ENCODE measurements at regions not wholly inside any gene's neighbourhood (a gene's known extent, or its start where the extent isn't known, plus 50 kb on each side); places are given as distances from the start of the nearest gene placed in this dataset.
A peak's percentile ranks its signal among the peaks of the same experiment; 100 is the strongest.

DNA sequence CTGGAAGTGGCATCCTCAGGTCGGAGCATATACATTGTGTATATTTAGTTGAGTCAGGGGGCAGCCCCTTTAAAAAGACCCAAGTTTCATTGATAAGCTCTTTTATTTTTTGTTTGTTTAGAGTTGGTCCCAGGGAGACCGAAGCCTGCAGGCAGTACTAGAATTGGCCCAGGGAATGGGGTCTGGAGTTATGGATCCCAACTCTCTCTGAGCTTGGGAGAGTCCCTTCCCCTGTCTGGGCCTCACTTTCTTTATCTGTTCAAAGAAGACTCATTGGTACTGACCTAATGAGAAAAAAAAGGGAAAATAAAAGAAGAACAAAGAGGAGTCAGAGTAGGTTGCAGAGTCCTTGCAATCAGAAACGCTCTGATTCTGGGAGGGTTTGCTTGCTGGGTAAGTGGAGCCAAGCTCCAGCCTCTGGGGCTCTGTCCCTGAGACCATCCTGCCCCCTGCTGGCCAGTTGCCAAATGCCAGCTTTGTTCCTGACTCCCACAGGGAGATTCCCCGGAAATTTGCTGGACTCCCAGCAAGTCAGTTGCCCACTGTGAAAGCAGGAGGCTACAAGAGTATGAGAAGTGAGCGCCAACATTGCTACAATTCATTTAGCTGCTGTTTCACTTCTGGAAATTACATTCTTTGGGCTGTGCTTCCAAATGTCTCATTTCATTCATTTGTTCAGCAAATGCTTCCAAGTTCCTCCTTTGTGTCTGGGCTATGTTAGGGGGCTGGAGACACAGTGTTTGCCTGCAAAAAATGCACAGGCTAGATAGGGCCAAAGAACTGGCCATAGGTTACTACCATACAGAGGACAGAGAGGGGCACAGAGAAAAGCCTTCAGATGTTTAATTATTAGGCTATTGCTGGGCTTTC lies 156.2 kb downstream of the MELK start:
- peak; percentile 16 to 58 (median 49) for DNase-seq

DNA sequence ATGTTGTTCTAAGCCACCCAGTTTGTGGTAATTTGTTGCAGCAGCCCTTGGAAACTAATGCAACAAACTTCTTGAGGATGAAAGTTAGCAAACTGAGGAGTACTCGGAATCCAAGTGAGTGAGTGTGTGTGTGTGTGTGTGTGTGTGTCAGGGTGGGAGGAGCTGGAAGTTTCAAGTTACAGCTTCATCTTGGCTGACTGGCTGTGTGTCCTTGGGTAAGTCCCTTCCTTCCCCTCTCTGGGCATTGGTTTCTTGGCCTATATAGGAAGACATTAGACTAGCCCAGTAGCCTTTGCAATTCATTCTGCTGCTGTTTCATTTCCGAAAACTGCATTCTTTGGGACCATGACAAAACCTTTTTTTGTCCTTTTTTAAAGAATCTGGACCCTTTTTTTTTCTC lies 157.2 kb downstream of the MELK start:
- DNase-seq, result no peak

DNA sequence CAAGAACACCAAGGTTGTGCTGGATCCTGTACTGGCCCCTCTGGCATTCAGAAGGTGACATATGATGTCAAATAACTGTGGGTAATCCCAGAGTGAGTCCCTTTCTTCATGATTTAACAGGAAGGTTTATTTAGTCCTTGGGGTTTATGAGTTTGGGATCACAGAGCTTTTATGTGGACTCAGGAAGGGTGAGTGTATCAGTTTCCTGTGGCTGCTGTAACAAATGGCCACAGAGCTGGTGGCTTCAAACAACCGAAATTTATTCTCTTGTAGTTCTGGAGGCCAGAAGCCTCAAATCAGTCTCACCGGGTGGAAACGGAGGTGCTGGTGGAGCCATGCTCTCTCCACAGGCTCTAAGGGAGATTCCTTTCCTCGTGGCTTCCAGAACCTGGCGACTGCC lies 157.7 kb downstream of the MELK start:
- no peak for DNase-seq

DNA sequence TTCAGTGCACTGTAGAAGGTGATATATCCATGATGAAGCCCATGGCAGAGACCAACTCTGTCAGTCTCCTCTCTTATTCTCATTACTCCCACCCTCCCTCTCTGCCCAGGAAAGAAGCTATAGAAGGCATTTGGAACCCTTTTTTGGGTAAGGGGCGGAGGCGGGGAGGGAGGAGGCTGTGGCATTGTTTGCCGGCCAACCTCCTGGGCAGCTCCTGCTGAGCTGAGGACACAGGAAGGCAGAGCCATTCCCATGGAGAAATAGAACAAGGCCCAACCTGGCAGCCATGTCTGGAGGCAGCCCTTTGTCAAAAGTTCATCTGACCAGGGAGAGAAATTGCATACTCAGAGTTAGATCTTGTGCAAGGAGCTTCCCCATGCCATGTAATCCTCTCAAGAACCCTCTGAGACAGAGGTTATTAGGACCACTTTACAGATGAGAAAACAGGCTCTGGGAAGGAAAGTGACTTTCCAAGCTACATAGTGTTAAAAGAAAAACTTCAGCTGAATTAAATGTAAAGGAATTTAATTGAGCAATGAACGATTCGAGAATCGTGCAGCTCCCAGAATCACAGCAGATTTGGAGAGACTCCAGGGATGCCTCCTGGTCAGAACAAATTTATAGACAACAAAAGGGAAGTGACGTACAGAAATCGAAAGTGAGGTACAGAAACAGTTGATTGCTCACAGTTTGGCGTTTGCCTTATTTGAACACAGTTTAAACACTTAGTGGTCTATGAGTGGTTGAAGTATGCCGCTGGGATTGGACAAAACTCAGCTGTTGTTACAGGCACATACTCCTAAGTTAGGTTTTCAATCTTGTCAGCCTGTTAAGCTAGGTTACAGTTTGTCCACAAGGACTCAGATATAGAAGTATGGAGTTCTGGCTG lies 158.6 kb downstream of the MELK start:
- DNase-seq, result peak in 1 of 5 experiments; percentile 22

DNA sequence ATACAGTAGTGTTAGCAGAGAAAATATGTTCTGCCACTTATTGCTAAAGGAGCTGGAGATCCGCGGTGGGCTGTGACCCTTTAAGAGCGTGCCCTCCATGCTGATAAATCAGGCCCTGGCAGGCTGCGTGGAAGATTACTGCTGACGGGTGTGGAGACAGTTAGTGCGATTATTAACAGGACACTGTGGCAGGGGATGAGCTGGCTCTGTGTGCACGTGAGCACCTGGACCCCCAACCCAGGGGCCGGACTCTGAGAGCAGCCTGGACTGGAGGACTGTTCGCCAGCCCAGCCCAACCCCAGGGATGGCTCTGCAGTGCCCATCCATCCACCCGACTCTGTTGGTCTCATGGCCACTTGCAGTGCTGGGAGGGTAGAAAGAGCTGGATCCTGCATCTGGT lies 162.0 kb downstream of the MELK start:
- no peak for DNase-seq

DNA sequence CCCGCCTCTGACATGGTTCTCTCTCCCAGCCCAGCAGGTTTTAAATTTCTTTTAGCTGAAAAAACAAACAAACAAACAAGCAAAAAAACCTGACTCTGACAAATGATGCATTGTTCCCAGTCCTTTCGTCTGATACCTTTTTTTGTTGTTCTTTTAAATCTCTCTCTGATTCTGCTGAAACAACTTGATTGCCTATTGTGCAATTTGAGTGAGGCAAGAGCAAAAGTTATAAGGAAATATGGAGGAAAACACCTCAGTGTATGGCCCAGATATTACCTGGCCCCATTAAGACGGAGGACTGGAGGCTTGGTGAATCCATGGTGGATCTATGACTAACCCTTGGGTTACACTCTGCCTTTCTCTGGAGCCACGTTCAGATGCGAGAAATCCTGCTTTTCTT lies 164.0 kb downstream of the MELK start:
- DNase-seq, result no peak

- no peak for DNase-seq
Measured at GRCh38 chr9:36738318-36738976, 165.8 kb downstream of the MELK start.

DNA sequence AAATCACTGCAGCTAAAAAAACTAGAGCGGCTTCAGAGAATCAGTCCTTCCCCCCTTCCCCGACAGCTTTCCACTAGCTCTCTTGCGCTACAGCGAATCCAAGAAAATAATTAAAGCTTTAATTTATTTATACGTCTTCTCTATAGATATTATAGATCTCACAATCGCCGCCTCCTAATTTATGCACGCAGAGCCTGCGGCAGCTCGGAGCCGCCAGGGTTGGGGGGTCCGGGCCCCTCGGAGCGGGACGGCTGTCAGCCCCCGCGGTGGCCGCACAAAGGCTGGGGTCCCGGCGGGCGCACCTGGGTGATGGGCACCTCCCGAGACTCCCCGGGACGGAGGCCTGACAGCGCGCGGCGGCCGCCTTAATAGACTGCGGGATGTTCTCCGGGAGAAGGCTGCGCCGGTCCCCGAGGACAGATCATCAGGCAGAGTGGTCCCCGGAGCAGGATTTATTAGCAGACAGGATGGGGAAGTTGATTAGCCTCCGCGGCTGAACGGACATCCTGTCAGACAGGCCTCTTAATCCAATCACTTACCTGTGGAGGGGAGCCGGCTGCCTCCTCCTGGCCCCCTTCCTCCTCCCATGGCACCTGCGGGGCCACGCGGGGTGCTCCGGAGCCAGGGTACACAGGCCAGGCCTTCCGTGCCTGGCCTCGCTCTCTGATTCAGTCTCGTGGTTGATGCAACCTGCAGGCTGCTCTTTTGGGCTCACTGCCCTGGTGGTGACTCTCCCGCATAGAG lies 166.8 kb downstream of the MELK start:
- DNase-seq, result no peak

DNA sequence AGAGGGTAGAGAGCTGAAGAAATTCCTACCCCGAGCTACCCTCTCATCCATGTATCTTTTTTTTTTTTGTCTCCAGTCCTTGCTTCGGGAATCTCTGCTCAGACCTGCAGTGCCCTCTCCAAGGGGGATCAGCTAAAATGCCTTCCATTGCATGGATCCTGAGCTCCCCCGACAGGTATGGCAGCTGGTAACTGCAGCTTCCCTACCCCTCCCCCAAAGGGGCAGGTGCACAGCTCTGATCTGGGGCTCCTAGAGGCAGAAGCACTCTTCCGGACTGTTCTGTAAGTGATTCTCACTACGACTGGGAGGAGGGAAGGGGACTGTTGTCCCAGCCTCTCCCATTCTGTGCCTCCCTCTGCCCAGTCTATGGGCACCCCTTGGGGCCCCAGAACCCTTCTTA lies 169.6 kb downstream of the MELK start:
- DNase-seq, result no peak

- no peak for DNase-seq
Measured at GRCh38 chr9:36744678-36745077, 172.0 kb downstream of the MELK start.

DNA sequence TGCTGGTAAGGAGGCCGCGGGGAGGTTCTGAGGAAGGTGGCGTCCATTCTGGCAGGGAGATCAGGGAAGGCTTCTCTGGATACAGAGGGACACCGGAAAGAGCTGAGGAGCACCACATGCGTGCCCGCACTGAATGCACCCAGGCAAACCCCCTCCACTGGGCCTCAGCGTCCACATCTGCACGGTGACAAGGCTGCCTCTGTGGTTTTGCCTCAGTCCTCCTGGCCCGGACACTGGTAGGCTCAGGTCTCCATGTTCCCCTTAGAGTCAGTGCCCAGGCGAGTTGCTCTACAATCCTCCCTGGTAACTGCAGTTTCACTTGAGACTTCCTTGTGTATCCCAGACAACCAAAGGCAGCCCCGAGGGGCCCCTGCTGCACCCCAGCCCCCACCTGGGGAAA lies 173.3 kb downstream of the MELK start:
- no peak for DNase-seq

DNA sequence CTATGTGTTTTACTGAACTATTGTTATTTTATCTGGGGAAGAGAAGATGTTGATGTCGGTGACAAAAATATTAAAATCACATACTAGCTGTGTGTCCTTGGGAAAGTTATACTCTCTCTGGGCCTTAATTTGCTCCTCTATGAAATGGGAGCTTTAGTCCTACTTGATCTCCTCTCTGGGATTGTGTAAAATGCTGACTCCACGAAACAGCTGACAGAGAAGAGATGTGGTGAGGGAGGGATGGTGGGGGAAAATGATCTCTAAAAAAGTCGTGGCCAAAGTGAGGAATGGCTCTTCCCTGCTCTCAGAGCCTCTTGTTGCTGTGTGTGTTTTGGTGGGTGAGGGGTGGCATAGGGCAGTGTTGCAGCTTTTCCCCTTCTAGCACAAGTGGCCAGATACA lies 173.7 kb downstream of the MELK start:
- no peak for DNase-seq

- DNase-seq, result peak in 1 of 5 experiments; percentile 35
Measured at GRCh38 chr9:36748322-36748899, 175.7 kb downstream of the MELK start.

GRCh38 chr9:36749461-36749860 lies 176.8 kb downstream of the MELK start:
- no peak for DNase-seq

- DNase-seq, result no peak
Measured at GRCh38 chr9:36750630-36751029, 177.9 kb downstream of the MELK start.

DNA sequence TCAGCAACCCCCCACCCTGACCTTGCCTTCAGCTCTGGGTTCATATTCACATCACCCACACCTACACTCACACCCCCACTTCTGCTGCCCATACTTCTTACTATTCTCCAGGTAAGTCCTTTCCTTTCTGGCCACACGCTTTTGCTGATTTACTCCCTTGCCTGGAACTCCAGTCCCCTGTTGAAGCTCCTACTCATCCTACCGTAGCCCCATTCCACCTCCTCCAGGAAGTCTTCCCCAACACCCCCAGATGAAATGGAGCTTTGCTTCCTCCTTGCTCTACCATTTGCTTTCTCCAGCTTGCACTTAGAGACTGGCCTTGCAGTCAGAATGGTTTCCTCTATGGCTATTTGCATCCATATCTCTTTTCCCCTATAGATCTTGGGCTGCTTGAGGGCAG lies 182.3 kb downstream of the MELK start:
- no peak for DNase-seq

DNA sequence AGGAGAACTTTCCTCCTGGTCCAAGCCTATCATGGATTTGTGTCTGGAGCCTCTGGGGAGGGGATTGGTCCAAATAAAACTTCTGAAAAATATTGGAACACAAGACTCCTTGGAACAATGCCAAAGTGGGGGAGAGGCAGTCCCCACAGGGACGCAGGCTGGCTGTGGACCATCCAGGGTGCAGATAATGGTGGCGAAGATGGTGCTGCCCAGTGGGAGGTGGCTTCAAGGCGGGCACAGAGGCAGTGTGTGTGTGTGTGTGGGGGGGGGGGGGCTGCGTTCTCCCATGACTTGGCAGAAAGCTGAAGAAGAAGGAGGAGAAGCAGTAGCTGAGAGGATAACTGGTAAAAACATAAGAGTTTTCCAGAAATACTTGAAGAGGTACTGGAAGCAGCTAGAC lies 186.4 kb downstream of the MELK start:
- no peak for DNase-seq

DNA sequence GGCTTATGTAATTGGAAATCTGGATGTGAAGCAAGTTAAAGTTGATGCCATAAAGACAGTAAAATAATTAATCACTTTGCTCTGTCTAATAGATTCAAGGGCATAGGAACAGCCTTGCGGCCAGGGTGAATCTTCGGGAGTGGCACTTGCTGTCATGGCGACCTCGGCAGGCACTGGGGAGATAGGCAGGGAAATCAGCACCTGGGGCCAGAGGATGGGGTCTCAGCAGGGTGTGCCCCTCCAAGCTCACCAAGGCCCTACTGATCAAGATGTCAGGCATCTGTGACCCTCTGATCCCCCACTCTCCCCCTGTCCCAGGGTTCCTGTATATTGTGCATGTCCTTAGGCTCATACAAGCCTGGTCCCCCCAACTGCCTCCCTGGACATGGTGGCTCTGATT lies 187.3 kb downstream of the MELK start:
- DNase-seq, result no peak

DNA sequence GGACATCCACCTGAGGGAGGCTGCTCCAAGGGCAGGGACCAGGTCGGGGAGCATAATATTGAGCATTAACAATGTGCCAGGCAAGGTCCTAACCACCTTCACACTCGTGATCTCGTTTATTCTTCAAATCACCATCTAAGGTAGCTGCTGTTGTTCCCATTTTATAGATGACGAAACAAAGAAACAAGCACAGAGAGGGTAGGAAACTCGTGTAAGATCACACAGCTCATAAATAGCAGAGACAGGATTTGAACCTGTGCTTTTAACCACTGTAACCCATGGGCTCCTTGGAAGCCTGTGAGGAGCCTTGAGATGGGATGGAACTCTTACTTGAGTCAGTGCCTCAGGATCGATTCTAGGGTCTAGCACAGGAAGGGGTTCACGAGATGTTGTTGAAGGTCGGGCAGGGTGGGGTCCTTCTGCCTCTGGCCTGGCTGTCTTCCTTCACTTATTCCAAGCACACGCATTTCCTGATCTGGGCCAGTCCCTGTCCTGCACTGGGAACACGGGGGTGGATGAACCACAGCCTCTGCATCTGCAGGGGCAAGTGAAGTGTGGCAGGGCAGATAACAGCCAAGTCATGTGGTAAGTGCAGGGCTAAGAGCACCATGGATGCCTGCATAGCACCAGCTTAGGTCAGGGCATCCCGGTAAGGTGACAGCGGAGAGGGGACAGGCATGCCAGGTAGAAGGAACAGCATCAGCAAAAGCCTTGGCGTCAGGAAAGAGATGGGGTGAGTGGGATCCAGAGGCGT lies 188.1 kb downstream of the MELK start:
- DNase-seq, result no peak

DNA sequence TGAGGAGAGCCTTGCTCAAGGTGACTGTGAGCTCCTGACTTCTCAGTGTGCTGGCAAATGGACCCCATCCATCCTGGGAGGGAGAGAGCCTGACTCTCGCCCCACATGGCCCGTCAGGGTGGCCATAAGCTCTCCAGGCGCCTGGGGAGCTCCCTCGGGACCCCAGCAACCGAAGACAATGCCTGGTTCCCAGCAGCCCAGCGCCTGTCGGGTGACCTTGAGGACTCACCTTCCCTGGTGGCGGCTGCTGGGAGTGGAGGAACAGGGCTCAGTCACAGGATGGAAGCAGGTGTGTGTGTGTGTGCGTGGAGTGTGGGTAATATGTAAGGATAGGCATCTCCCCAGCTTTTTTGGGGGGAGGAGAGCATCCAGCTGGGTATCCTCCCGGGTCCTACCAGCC lies 190.3 kb downstream of the MELK start:
- no peak for DNase-seq

DNA sequence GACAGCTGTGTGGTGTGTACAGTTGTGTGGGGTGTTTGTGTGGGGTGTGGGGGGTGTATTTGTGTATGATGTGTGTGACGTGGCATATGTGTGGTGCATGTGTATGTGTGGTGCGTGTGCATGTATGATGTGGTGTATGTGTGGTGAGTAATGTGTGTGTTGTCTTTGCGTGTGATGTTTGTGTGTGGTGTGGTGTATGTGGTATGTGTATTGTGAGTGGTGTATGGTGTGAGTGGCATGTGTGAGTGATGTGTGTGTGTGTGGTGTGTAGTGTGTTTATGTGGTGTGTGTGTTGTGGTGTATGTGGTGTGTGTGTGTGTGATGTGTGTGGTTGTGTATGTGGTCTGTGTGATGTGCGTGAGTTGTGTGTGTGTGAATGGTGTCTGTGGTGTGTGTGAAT lies 191.1 kb downstream of the MELK start:
- DNase-seq, result peak in 1 of 5 experiments; percentile 4
